Adrenal gland (tissue), 5 donors: ENCODE measurements at regions not wholly inside any gene's neighbourhood (a gene's known extent, or its start where the extent isn't known, plus 50 kb on each side); places are given as distances from the start of the nearest gene placed in this dataset.

ENCODE experiments used
- CTCF ChIP-seq, 6 experiments: fragments of 450-650 bp in 4 of 6; fragments of 200-600 bp in 2 of 6; sonication (generic) in 1 of 6; IDR thresholded peaks; 1 replicate in 5 of 6; 2 replicates in 1 of 6; pipeline versions ENCODE4 v1.5.1 to v1.8.0; 2016 to 2021; ENCODE audit warnings: antibody characterized with exemption in 6 of 6, mild to moderate bottlenecking in 2 of 6, moderate library complexity in 1 of 6
- POLR2A ChIP-seq, 2 donors: fragments of 450-650 bp; IDR thresholded peaks; one replicate each; pipeline ENCODE4 v1.6.1; 2017; ENCODE audit warnings: antibody characterized with exemption in 2 of 2, mild to moderate bottlenecking in 2 of 2, moderate library complexity in 1 of 2
- donor health status: DM: no; HTN: no; CAD: no.

GRCh38 chr4:15153662-15154061, 151.4 kb downstream of the CPEB2 start:
- TF ChIP-seq CTCF (IDR thresholded peaks at IDR 0.05) (no peak), POLR2A (IDR thresholded peaks at IDR 0.05) (no peak)
